Thyroid gland (tissue), 4 donors: ENCODE measurements at regions not wholly inside any gene's neighbourhood (a gene's known extent, or its start where the extent isn't known, plus 50 kb on each side); places are given as distances from the start of the nearest gene placed in this dataset.

Experiments used
- CTCF ChIP-seq, 6 experiments: fragments of 200-600 bp in 3 of 6; fragments of 450-650 bp in 3 of 6; sonication (generic) in 3 of 6; IDR thresholded peaks; one replicate each; pipeline ENCODE4 v1.5.1; 2016 to 2019; ENCODE audit warnings: antibody characterized with exemption in 6 of 6, mild to moderate bottlenecking in 2 of 6, inconsistent platforms in 1 of 6, moderate library complexity in 1 of 6
- POLR2A ChIP-seq, 2 donors: fragments of 450-650 bp; IDR thresholded peaks; one replicate each; pipeline ENCODE4 v1.6.1; 2017; ENCODE audit warnings: antibody characterized with exemption in 2 of 2, mild to moderate bottlenecking in 2 of 2, moderate library complexity in 1 of 2

- TF ChIP-seq CTCF (IDR thresholded peaks at IDR 0.05) (no peak), POLR2A (IDR thresholded peaks at IDR 0.05) (no peak)
Observed at GRCh38 chr2:117698287-117698686, 116.2 kb upstream of the DDX18 start.
